NOMO-1 treated with dmso at 0.1 percent for 144 hours (cell line): ENCODE measurements at regions not wholly inside any gene's neighbourhood (a gene's known extent, or its start where the extent isn't known, plus 50 kb on each side); places are given as distances from the start of the nearest gene placed in this dataset.
"Not testable (repeated sequence)": the region's sequence is repeated elsewhere in the genome, so short reads cannot be mapped to it uniquely, and the experiment has no call there.

ENCODE experiments used
- DNase-seq: peaks from one replicate; lab custom pipeline; 2025; ENCODE audit not compliant: unreplicated experiment; lab: John Stamatoyannopoulos, UW

GRCh38 chr3:162507397-162507796 lies 1010.8 kb downstream of the OTOL1 start:
- DNase-seq, result no peak

DNA sequence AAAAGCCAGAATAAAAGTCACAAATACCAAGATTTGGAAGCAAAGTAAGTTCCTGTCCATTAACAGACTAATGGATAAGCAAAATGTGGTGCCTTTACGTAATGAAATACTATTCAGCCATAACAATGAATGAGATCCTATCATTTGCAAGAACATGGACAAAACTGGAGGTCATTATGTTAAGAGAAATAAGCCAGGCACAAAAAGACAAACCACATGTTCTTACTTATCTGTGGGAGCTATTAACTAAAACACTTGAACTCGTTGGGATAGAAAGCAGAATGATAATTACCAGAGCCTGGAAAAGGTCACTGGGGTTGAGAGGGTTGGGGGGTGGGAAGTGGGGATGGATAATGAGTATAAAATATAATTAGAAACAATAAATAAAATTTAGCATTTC lies 1015.9 kb downstream of the OTOL1 start:
- no peak for DNase-seq

- no peak for DNase-seq
Measured at GRCh38 chr3:162517110-162517509, 1020.5 kb downstream of the OTOL1 start.

DNA sequence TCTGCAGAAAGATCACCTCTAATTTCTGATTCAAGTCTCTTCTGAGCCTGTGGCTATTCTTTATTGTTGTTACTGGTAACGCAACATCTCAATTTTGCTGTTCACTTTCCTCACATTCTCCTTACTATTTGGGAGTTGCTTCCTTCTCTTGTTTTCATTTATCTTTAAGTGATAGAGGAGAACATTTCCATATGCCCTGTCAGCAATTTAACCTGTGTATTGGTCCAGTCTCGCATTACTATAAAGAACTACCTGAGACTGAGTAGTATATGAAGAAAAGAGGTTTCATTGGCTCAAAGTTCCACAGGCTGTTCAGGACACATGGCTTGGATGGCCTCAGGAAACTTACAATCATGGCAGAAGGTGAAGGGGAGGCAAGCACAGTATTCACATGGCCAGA lies 1025.1 kb downstream of the OTOL1 start:
- no peak for DNase-seq

DNA sequence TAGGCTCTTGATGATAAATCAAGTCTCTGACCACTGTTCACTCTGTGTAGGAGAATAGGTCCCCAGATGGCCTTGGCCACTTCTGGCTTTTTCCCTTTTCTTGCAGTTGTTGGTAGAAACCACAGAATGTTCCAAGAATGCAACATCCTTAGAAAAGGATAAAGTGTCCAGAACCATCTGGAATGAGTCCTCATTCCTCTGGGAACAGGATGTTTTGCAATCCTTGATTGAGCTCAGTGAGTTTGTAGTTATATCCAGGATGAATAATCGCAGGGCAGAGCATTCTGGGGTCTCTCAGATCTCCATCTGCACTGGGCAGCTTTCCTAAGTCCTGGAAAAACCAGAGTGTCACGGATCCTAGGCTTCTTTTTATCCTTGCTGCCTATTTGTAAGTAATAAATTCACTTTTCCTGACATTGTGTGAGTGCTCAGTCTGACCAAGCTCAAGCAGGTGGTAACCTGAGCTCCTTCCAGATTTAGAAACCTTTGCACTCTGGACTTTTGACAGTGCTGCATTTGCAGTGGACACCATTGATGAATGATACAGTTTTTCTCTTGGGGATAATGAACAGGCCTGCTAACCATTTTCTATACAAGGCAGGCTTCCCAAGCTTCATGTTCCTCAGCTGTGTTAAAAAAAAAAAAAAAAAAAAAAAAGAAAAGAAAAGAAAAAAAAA lies 1028.6 kb downstream of the OTOL1 start:
- DNase-seq, result no peak

- DNase-seq, result no peak
Measured at GRCh38 chr3:162525771-162526170, 1029.2 kb downstream of the OTOL1 start.

GRCh38 chr3:162534431-162534830 lies 1037.8 kb downstream of the OTOL1 start:
- no peak for DNase-seq

- DNase-seq, result no peak
Measured at GRCh38 chr3:162538491-162538890, 1041.9 kb downstream of the OTOL1 start.

GRCh38 chr3:162538906-162539305 lies 1042.3 kb downstream of the OTOL1 start:
- no peak for DNase-seq

DNA sequence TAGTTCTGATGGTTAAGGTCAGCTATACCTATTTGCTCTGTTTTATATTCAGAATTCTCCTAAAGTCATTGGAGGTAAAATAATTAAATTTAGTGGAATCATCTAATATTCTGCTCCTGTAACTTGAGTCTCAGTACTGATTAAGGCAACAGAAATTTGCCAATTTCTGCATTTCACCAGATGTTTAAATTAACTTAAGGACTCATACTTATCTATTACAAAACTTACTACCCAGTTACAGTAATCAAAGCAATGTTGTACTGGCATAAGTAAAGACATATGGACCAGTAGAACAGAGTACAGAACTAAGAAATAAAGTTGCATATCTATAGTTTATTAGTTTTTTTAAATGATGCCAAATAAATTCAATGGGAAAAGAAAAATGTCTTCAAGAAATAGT lies 1043.8 kb downstream of the OTOL1 start:
- DNase-seq, result no peak

- no peak for DNase-seq
Measured at GRCh38 chr3:162541923-162542322, 1045.3 kb downstream of the OTOL1 start.

GRCh38 chr3:162544246-162544645 lies 1047.6 kb downstream of the OTOL1 start:
- no peak for DNase-seq

- DNase-seq, result no peak
Measured at GRCh38 chr3:162546910-162547309, 1050.3 kb downstream of the OTOL1 start.

DNA sequence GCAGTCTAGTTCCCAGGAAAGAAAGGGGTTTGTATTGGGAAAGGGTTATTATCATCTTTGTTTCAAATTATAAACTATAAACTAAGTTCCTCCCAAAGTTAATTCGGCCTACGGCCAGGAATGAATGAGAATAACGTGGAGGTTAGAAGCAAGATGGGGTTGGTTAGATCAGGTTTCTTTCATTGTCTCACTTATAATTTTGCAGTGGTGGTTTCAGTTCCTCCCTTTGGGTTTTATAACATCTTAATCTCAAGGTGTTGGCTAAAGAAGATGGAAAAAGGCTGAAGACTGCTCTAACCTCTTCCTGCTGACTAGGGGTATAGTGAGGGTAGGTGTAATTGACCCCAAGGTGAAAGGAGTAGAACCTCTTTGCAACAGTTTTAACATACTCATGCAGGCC lies 1050.7 kb downstream of the OTOL1 start:
- DNase-seq, result no peak

DNA sequence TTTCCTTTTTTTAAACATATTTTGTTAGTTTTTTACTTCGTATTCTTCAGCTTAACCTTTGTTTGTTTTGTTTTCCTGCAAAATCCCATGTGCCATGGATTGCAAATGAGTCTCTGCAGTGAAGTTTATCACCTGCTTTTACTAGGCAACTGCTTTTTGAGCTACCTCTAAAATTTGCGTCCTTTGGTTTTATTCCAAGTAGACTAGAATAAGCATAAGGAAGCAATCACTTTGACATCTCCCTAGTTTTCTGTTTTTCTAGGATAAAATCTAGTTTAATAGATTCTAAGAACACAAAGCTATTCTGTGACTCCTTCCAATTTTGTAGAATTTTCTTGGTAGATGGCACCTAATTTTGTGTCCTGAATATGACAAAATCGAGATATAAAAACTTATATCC lies 1059.2 kb downstream of the OTOL1 start:
- no peak for DNase-seq

DNA sequence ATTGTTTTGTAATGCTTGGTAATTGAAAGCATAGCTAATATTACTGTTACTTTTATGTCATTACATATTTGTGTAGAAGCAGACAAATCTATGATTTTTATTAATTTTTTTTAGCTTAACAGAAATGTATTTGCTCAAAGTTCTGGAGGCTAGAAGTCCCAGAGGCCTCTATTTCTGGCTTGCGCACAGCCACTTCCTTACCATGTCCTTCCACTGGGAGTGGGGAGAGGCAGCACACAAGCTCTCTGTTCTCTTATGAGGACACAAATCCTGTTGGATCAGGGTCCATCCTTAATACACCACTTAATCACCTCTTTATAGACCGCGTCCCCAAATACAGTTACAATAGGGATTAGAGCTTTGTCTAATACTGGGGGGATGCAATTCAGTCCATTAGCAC lies 1061.4 kb downstream of the OTOL1 start:
- no peak for DNase-seq

GRCh38 chr3:162568706-162569105 lies 1072.1 kb downstream of the OTOL1 start:
- DNase-seq, result no peak

DNA sequence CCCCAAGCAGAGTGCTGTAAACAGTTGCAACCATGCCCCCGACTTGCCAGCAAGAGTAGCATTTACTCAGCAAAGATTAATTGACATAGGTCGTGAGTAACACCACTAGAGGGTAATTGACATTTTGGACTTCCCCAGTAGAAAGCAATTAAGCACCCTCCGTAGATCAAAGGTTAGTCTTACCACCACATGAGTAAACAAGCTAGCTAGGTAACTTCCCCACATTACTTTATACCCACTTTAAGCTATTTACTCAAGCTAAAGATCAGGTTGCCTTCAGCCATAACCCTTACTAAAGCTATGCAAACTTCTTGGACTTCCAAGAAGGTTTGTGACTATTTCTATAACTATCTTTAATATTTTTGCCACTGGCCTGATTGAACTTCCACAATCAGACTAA lies 1072.7 kb downstream of the OTOL1 start:
- DNase-seq, result no peak

DNA sequence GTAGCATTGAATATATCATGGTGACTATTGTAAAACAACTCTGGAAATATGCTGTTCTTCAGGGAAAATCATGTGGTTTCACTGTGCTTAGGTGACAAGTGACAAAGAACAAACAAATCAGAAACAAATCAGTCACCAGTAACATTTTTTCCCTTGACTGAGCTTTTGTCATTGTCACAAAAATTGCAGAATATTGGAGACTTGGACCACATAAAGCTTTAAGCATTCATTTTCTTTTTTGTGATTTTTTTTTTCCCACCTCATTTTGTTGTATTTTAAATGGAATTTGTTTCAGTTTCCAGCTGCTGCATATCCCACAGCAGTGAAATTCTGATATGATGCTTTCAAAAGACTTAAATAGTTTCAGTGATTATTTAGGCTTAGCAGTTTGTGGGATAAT lies 1088.4 kb downstream of the OTOL1 start:
- no peak for DNase-seq

DNA sequence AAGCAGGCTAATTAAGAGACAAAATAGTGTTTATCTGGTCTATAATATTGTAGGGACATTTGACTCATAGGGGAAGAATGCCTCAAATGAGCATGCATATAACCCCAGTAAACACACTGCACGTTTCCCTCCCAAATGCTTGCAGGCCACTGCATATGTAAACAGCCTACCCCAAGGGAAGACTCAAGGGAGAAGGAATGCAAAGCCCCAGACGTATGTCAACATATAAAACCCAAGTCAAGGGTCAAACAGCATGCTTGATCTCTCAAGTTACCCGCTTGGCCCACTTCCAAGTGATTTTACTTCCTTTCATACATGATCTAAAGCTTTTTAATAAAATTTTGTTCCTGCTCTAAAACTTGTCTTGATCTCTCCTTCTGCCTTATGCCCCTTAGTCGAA lies 1090.0 kb downstream of the OTOL1 start:
- no peak for DNase-seq

DNA sequence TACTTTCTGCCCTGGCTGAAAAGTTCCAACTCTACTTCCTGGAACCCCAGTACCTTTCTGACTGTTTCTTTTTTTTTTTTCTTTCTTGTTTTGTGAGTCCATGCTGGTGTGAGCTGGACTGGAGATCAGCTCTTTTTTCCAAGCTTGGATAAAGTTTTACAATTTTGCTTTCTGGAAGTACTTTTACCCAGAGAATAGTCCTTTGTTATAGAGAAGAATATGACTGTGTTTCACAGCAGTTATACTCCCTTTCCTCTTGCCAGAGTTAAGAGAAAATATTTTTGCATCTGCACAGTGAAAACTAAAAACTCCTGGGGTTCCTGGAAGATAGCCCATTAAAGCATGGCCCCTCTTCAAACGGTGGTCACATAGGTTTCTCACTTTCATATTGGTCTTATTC lies 1100.6 kb downstream of the OTOL1 start:
- no peak for DNase-seq

GRCh38 chr3:162598500-162598899 lies 1101.9 kb downstream of the OTOL1 start:
- not testable (repeated sequence) for DNase-seq

DNA sequence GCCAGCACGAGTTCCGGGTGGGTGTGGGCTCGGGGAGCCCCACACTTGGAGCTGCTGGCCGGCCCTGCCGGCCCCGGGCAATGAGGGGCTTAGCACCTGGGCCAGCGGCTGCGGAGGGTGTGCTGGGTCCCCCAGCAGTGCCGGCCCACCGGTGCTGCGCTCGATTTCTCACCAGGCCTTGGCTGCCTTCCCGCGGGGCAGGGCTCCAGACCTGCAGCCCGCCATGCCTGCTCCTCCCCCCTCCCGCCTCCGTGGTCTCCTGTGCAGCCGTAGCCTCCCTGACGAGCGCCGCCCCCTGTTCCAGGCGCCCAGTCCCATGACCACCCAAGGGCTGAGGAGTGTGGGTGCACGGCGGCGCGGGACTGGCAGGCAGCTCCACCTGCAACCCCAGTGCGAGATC lies 1103.1 kb downstream of the OTOL1 start:
- DNase-seq, result not testable (repeated sequence)
